ENCODE measurements at regions not wholly inside any gene's neighbourhood (a gene's known extent, or its start where the extent isn't known, plus 50 kb on each side); places are given as distances from the start of the nearest gene placed in this dataset.

DNA sequence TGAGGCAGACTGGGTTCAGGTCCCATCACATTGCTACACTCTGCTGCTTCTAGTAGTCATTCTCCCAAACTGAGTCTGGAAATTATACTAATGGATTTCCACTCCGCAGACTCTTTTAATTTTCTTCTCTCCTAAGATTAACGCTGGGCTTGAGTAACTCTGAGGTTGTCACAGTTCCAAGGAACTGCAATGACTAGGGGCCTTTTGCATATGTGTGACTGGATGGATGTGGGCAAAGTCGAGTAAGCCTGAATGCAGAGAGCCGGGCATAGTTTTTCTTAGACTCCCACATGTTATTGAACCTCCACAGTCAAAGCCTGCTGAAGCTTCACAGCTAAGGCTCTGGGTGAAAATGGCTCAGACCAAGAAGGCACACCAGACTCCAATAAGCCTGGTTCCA lies 160.9 kb upstream of the PROX1 start:
- Histone ChIP-seq H3K4me3 (ENCODE audit: low read length) (no peak overlapping the region), H3K4me2 (ENCODE audit: low read length) (no peak overlapping the region), H3K36me3 (ENCODE audit: insufficient read depth, low read length) (no peaks in the 10 kb centered on the region), H3K9ac (ENCODE audit: low read depth, low read length) (no peak overlapping the region), H3K4me1 (ENCODE audit: control insufficient read depth, insufficient read depth, low read length) (no peaks in the 10 kb centered on the region), H3K9me3 (replicated peaks; ENCODE audit: low read length) (no peaks in the 10 kb centered on the region), H3K27me3 (ENCODE audit: control insufficient read depth, insufficient read depth, low read length) (no peaks in the 10 kb centered on the region)

DNA sequence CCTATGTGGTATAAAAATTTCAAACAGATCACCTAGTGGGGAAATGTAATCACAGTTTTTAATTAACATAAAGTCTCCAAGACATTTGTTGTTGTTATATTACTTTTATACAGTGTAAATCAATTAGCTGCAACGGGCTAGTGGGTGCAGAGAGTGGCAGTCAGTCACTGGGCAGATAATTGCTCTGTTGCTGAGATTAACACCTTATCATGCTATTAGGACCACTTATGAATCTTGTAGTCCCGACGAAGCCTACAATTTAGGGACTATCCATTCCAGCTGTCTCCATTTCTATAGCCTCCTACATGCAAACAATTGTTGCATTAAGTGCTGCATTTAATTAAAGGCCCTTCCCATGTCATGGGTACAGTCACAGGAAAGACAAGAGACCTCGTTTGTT lies 158.9 kb upstream of the PROX1 start:
- H3K4me2 ChIP-seq (ENCODE audit: low read length): no peak overlapping the region
- H3K36me3 ChIP-seq (ENCODE audit: insufficient read depth, low read length): no peaks in the 10 kb centered on the region
- H3K27me3 ChIP-seq (ENCODE audit: control insufficient read depth, insufficient read depth, low read length): no peaks in the 10 kb centered on the region
- no peak overlapping the region for H3K9ac ChIP-seq (ENCODE audit: low read depth, low read length)
- H3K4me3 ChIP-seq (ENCODE audit: low read length): no peak overlapping the region
- no peaks in the 10 kb centered on the region for H3K4me1 ChIP-seq (ENCODE audit: control insufficient read depth, insufficient read depth, low read length)
- H3K9me3 ChIP-seq (replicated peaks; ENCODE audit: low read length): no peaks in the 10 kb centered on the region

DNA sequence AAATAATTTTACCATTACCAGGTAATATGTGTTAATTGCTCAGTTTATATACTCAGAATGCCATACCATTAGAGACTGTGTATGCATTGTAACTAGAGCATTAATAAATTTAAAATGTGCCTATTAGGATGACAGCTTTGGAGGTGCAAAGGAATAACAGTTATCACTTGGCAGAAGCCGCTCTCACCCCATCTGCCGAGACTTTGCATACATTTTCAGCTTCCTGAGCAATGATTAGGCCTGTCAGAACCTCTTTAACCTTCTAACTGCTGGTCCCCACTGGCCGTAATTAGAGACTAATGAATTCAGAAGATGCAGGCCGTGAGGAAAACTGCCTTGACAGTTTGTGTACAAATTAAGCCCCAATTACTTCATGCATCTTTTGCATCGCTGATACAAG lies 158.0 kb upstream of the PROX1 start:
- Histone ChIP-seq H3K9ac (ENCODE audit: low read depth, low read length) (no peak overlapping the region), H3K27me3 (ENCODE audit: control insufficient read depth, insufficient read depth, low read length) (no peaks in the 10 kb centered on the region), H3K4me1 (ENCODE audit: control insufficient read depth, insufficient read depth, low read length) (no peaks in the 10 kb centered on the region), H3K4me3 (ENCODE audit: low read length) (no peak overlapping the region), H3K4me2 (ENCODE audit: low read length) (no peak overlapping the region), H3K36me3 (ENCODE audit: insufficient read depth, low read length) (no peaks in the 10 kb centered on the region), H3K9me3 (replicated peaks; ENCODE audit: low read length) (no peaks in the 10 kb centered on the region)

DNA sequence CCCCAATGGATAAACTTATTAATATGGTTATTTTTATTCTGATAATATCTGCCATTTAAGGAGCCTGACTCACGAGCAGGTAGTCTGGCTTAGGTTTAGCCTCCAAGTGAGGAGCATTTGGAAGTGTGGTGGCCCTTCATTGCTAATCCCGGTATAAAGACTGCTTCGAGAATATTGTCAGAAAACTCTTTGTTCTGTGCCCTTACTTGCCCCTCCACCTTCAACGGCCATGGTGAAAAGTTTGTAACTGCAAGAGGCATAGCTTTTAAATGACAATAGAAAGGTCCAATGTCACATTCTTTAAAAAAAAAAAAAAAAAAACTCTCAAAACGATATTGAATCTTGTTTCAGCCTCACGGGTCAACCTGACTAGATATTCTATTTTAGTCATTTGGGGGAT lies 157.4 kb upstream of the PROX1 start:
- Histone ChIP-seq H3K27me3 (ENCODE audit: control insufficient read depth, insufficient read depth, low read length) (no peaks in the 10 kb centered on the region), H3K9me3 (replicated peaks; ENCODE audit: low read length) (no peaks in the 10 kb centered on the region), H3K4me3 (ENCODE audit: low read length) (no peak overlapping the region), H3K9ac (ENCODE audit: low read depth, low read length) (no peak overlapping the region), H3K36me3 (ENCODE audit: insufficient read depth, low read length) (no peaks in the 10 kb centered on the region), H3K4me2 (ENCODE audit: low read length) (no peak overlapping the region), H3K4me1 (ENCODE audit: control insufficient read depth, insufficient read depth, low read length) (no peaks in the 10 kb centered on the region)

DNA sequence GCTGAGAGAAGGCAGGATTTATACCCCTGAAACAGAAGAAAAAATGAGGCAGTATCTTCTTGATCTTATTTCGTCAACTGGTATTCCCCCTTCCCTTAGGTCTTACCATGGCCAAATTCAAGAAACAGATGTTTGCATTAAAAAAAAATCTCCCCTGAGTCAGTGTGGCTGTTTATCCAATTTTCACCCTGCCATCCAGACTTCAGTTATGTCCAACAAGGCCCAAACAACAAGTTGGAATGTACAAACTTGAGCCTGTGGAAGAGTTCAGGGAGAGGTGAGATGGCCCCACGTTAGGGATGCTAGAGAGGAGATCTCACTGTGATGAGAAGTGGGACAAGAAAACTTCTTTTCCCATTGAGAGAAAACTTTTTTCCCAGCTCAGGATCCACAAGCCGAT lies 147.2 kb upstream of the PROX1 start:
- Histone ChIP-seq H3K4me3 (ENCODE audit: low read length) (no peak overlapping the region), H3K9me3 (replicated peaks; ENCODE audit: low read length) (no peaks in the 10 kb centered on the region), H3K27me3 (ENCODE audit: control insufficient read depth, insufficient read depth, low read length) (no peaks in the 10 kb centered on the region), H3K9ac (ENCODE audit: low read depth, low read length) (no peak overlapping the region), H3K36me3 (ENCODE audit: insufficient read depth, low read length) (no peaks in the 10 kb centered on the region), H3K4me2 (ENCODE audit: low read length) (no peak overlapping the region), H3K4me1 (ENCODE audit: control insufficient read depth, insufficient read depth, low read length) (no peaks in the 10 kb centered on the region)

DNA sequence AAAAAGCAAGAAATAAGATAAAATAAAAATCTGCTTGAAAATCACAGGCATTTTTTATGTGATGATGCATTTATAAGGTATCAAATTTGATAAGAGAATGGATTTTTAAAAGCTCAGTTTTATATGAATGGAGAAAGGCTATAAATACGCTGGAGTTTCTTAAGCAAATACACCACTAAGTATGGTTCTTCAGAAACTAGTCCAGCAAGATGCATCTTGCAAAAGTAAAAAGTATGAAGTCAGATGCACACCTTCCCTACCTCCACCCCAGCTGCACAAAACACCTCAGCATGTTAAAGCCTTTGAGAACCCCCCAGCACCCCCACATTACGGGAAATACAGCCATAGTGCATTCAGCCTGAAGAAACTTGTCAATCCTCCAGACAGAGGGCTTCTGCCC lies 143.1 kb upstream of the PROX1 start:
- no peak overlapping the region for H3K4me3 ChIP-seq (ENCODE audit: low read length)
- H3K4me1 ChIP-seq (ENCODE audit: control insufficient read depth, insufficient read depth, low read length): no peaks in the 10 kb centered on the region
- H3K4me2 ChIP-seq (ENCODE audit: low read length): no peak overlapping the region
- no peaks in the 10 kb centered on the region for H3K27me3 ChIP-seq (ENCODE audit: control insufficient read depth, insufficient read depth, low read length)
- no peaks in the 10 kb centered on the region for H3K36me3 ChIP-seq (ENCODE audit: insufficient read depth, low read length)
- no peaks in the 10 kb centered on the region for H3K9me3 ChIP-seq (replicated peaks; ENCODE audit: low read length)
- H3K9ac ChIP-seq (ENCODE audit: low read depth, low read length): no peak overlapping the region

DNA sequence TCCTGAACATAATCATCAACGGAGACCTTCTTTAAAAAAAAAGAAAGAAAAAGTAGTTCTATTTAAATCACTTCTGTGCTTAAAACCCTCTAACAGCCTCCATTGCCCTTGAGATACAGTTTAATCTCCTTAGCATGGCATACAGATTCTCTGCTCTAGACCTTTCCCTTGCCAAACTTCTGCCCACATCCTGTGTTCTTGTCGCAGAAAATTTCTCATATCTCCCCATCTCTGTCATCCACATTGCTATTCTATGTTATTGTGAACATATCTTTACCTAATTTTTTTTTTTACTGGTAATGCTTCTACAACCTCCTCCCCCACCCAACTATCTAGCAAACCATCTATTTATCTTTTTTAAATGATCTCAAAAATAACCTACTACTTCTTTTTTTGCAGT lies 135.7 kb upstream of the PROX1 start:
- Histone ChIP-seq H3K9me3 (replicated peaks; ENCODE audit: low read length) (no peaks in the 10 kb centered on the region), H3K9ac (ENCODE audit: low read depth, low read length) (no peak overlapping the region), H3K4me1 (ENCODE audit: control insufficient read depth, insufficient read depth, low read length) (no peaks in the 10 kb centered on the region)

DNA sequence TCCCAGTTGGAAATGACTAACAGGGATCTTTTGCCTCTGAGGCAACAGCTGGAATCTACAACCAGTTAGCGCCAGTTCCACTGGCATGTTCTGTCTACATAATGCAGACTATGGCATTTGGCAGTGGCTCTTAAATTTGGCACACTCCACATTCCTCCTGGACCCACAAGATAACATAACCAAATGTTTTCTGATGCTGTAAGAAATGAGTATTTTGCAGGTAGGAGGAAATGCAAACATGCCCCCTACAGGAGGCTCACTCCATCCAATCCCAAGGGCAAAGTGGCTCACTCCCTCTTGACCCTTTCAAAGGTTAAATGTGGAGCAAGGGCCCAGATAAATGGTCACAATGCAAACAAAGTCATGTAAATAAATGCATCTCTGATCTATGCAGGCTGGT lies 129.2 kb upstream of the PROX1 start:
- Histone ChIP-seq H3K27me3 (ENCODE audit: control insufficient read depth, insufficient read depth, low read length) (no peaks in the 10 kb centered on the region), H3K4me2 (ENCODE audit: low read length) (no peak overlapping the region), H3K4me3 (ENCODE audit: low read length) (no peak overlapping the region), H3K4me1 (ENCODE audit: control insufficient read depth, insufficient read depth, low read length) (no peaks in the 10 kb centered on the region), H3K9ac (ENCODE audit: low read depth, low read length) (no peak overlapping the region), H3K36me3 (ENCODE audit: insufficient read depth, low read length) (no peaks in the 10 kb centered on the region), H3K9me3 (replicated peaks; ENCODE audit: low read length) (no peaks in the 10 kb centered on the region)

More for the DNA sequence above, 135.7 kb upstream of the PROX1 start:
- no peaks in the 10 kb centered on the region for H3K36me3 ChIP-seq (ENCODE audit: insufficient read depth, low read length)
- no peaks in the 10 kb centered on the region for H3K27me3 ChIP-seq (ENCODE audit: control insufficient read depth, insufficient read depth, low read length)
- H3K4me2 ChIP-seq (ENCODE audit: low read length): no peak overlapping the region
- H3K4me3 ChIP-seq (ENCODE audit: low read length): no peak overlapping the region

DNA sequence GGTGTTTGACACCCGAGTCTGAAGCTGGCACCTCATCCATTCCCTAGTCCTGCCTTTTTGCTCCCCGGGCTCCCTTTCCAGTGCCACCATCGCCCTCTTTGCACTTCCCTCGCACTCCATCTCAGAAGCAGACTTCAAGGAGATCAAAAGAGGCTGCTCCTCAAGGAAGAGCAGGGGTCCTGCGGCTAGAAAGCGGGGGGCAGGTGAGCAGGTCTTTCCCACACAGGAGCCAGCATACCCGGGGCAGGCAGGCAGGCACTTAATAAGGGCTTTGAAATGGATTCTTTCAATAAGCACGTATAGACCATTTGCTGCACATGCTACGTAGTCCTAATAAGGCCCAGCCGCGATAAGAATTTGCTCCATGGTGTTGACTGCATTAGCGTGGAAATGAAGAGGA lies 125.9 kb upstream of the PROX1 start:
- no peaks in the 10 kb centered on the region for H3K9me3 ChIP-seq (replicated peaks; ENCODE audit: low read length)
- no peak overlapping the region for H3K4me3 ChIP-seq (ENCODE audit: low read length)
- no peaks in the 10 kb centered on the region for H3K36me3 ChIP-seq (ENCODE audit: insufficient read depth, low read length)
- H3K4me2 ChIP-seq (ENCODE audit: low read length): no peak overlapping the region
- no peaks in the 10 kb centered on the region for H3K4me1 ChIP-seq (ENCODE audit: control insufficient read depth, insufficient read depth, low read length)
- no peaks in the 10 kb centered on the region for H3K27me3 ChIP-seq (ENCODE audit: control insufficient read depth, insufficient read depth, low read length)
- no peak overlapping the region for H3K9ac ChIP-seq (ENCODE audit: low read depth, low read length)

DNA sequence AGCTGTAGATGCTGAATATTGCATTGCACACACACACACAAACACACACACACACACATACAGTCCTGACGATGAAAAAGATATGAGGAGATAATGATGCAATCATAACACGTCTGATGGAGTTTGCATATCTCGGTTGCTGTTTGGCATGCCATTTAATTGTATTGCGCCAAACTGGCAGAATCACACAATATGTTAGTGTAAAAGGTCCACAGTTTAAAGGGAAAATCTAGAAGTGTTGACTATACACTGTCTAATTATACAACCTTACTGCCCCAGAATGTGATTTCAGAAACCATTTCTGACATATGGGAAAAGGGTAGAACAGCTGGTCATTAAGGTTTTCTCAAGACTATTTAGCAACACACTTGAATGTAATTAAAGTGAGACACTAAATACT lies 123.7 kb upstream of the PROX1 start:
- H3K4me2 ChIP-seq (ENCODE audit: low read length): no peak overlapping the region

DNA sequence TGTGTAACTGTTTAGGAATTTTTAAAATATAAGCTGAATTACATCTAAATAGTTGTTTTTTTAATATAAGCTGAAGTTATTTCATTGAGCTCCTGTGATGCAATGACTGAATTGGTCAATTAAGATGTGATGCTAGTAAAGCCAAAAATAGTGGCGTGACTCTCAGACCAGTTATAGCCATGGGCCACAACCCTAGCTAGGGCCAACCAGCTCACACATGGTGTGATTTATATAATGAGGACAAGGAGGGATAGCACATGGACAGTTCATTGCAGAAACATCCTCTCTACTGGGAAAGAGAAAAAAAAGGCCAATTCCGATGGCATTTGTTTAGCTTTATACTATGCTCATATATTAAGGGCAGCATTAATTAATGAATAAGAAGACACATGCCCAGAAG lies 119.3 kb upstream of the PROX1 start:
- Histone ChIP-seq H3K36me3 (ENCODE audit: insufficient read depth, low read length) (no peaks in the 10 kb centered on the region), H3K9me3 (replicated peaks; ENCODE audit: low read length) (no peaks in the 10 kb centered on the region), H3K4me3 (ENCODE audit: low read length) (no peak overlapping the region), H3K27me3 (ENCODE audit: control insufficient read depth, insufficient read depth, low read length) (no peaks in the 10 kb centered on the region), H3K4me2 (ENCODE audit: low read length) (no peak overlapping the region), H3K9ac (ENCODE audit: low read depth, low read length) (no peak overlapping the region), H3K4me1 (ENCODE audit: control insufficient read depth, insufficient read depth, low read length) (no peaks in the 10 kb centered on the region)

More for the DNA sequence above, 123.7 kb upstream of the PROX1 start:
- H3K27me3 ChIP-seq (ENCODE audit: control insufficient read depth, insufficient read depth, low read length): no peaks in the 10 kb centered on the region
- H3K36me3 ChIP-seq (ENCODE audit: insufficient read depth, low read length): no peaks in the 10 kb centered on the region
- no peaks in the 10 kb centered on the region for H3K4me1 ChIP-seq (ENCODE audit: control insufficient read depth, insufficient read depth, low read length)
- no peaks in the 10 kb centered on the region for H3K9me3 ChIP-seq (replicated peaks; ENCODE audit: low read length)
- no peak overlapping the region for H3K4me3 ChIP-seq (ENCODE audit: low read length)
- no peak overlapping the region for H3K9ac ChIP-seq (ENCODE audit: low read depth, low read length)

DNA sequence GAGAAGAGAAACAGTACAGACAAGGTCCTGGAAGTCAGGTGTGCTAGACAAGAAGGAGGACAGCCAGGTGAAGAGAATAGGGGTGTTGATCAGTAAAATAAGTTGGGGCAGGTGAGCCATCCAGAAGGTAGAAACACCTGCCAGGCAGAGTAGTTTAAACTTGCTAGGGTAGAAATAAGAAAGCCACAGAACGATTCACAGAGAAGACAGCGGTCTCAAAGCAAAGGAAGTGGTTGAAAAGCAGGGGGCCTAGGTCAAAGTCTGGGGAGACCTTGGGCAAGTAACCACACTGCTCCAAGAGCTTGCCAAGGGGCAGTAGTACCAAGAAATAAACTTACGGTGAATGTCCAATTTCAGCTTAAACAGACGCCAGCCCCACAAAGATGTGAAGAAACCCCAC lies 116.6 kb upstream of the PROX1 start:
- H3K27me3 ChIP-seq (ENCODE audit: control insufficient read depth, insufficient read depth, low read length): no peaks in the 10 kb centered on the region
- no peaks in the 10 kb centered on the region for H3K9me3 ChIP-seq (replicated peaks; ENCODE audit: low read length)
- no peak overlapping the region for H3K4me3 ChIP-seq (ENCODE audit: low read length)
- H3K9ac ChIP-seq (ENCODE audit: low read depth, low read length): no peak overlapping the region
- no peaks in the 10 kb centered on the region for H3K4me1 ChIP-seq (ENCODE audit: control insufficient read depth, insufficient read depth, low read length)
- no peak overlapping the region for H3K4me2 ChIP-seq (ENCODE audit: low read length)
- no peaks in the 10 kb centered on the region for H3K36me3 ChIP-seq (ENCODE audit: insufficient read depth, low read length)

DNA sequence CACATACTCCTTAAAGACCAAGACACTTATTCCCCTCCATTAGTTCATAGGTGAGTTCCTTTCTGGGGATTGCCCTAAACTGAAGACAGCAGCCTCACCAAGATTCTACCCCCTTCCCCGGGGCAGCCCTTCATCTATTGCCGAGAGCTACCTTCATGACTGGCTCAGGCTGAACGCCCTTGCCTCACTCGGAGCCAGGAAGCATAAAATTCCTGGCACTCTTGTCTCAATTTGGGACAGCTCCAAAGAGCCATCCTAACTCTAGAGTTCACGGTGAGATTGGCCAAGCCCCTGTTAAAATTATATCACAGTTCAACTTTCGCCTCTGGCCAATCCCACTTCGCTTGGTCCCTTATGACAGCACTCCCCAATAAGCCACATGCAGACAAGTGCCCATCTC lies 113.0 kb upstream of the PROX1 start:
- Histone ChIP-seq H3K4me3 (ENCODE audit: low read length) (no peak overlapping the region), H3K4me2 (ENCODE audit: low read length) (no peak overlapping the region), H3K36me3 (ENCODE audit: insufficient read depth, low read length) (no peaks in the 10 kb centered on the region), H3K9ac (ENCODE audit: low read depth, low read length) (no peak overlapping the region), H3K27me3 (ENCODE audit: control insufficient read depth, insufficient read depth, low read length) (no peaks in the 10 kb centered on the region), H3K4me1 (ENCODE audit: control insufficient read depth, insufficient read depth, low read length) (no peaks in the 10 kb centered on the region), H3K9me3 (replicated peaks; ENCODE audit: low read length) (no peaks in the 10 kb centered on the region)
